K562 (cell line): ENCODE measurements at regions not wholly inside any gene's neighbourhood (a gene's known extent, or its start where the extent isn't known, plus 50 kb on each side); places are given as distances from the start of the nearest gene placed in this dataset.

ENCODE experiments used
- ATAC-seq: fragments of 200-7000 bp; cut with Tn5 transposase; 3 replicates; pipeline ENCODE4 v1.9.1; 2020; ENCODE audit warnings: moderate library complexity
- BruUV-seq: library from RNA; stranded (reverse); fragments of 400-500 nt; replicated peaks from 2 replicates; lab custom pipeline; 2021; lab: Mats Ljungman, UMichigan
- CTCF ChIA-PET: fragments of 300-600 bp; formaldehyde crosslinking; extraction: SDS; loops from one replicate; lab custom pipeline; 2021; ENCODE audit warnings: low intra/inter-chr PET ratio; lab: Yijun Ruan, JAX
- POLR2A ChIA-PET: fragments of 300-600, 350-650 bp; sonication (Branson Sonifier 250); formaldehyde crosslinking; extraction: SDS; loops from one replicate; lab custom pipeline; 2021; ENCODE audit warnings: antibody characterized with exemption, inconsistent platforms; lab: Yijun Ruan, JAX
- DNase-seq, 4 experiments: peaks; one replicate each; pipeline versions ENCODE4 v3.0.0 to v3.0.0-alpha.2; 2011 to 2018; ENCODE audit warnings: low spot score in 3 of 4, mixed read lengths in 3 of 4; ENCODE audit errors: extremely low read depth in 1 of 4
- FAIRE-seq: peaks from 2 replicates; lab custom pipeline; 2011; peaks lifted over from hg19 to GRCh38; lab: Jason Lieb, UNC
- H2AFZ ChIP-seq: 2 replicates; pipeline ENCODE4 v1.6.0; 2011; ENCODE audit warnings: low read depth, low read length, control low read depth, inconsistent platforms
- H3K27ac ChIP-seq: fragments of 200-600 bp; 3 replicates; pipeline ENCODE4 v1.8.0; 2011; ENCODE audit warnings: low read depth, mild to moderate bottlenecking, control low read depth, inconsistent platforms, low read length, moderate library complexity, mixed read lengths; ENCODE audit errors: extremely low read depth
- H3K27me3 ChIP-seq, 2 experiments: fragments of 300-600 bp in 1 of 2; 2 replicates in 1 of 2; 3 replicates in 1 of 2; pipeline versions ENCODE4 v1.6.0 to v1.8.0; 2011; ENCODE audit warnings: inconsistent platforms in 2 of 2, low read length in 2 of 2, mild to moderate bottlenecking in 1 of 2, mixed read lengths in 1 of 2, moderate library complexity in 1 of 2; ENCODE audit not compliant: control insufficient read depth in 2 of 2, insufficient read depth in 2 of 2
- H3K36me3 ChIP-seq: fragments of 300-600 bp; 3 replicates; pipeline ENCODE4 v1.8.0; 2011; ENCODE audit warnings: mild to moderate bottlenecking, low read length, inconsistent platforms; ENCODE audit not compliant: control insufficient read depth, insufficient read depth
- H3K4me1 ChIP-seq, 2 experiments: fragments of 200-600 bp in 1 of 2; replicated peaks in 1 of 2; 2 replicates in 1 of 2; 3 replicates in 1 of 2; pipeline versions ENCODE4 v1.5.1 to v1.8.0; 2011; ENCODE audit warnings: inconsistent platforms in 2 of 2, low read length in 2 of 2, mild to moderate bottlenecking in 1 of 2, mixed read lengths in 1 of 2, moderate library complexity in 1 of 2; ENCODE audit not compliant: control insufficient read depth in 2 of 2, insufficient read depth in 2 of 2
- H3K4me2 ChIP-seq: 2 replicates; pipeline ENCODE4 v1.6.1; 2011; ENCODE audit warnings: low read length, control low read depth, inconsistent platforms, mixed read lengths; ENCODE audit not compliant: insufficient read depth
- H3K4me3 ChIP-seq: fragments of 200-600 bp; sonication (generic), shearing (Covaris generic); 2 replicates; pipeline ENCODE4 v1.5.1; 2016; ENCODE audit warnings: control low read depth, inconsistent platforms
- H3K79me2 ChIP-seq: fragments of 200-600 bp; 3 replicates; pipeline ENCODE4 v1.8.0; 2011; ENCODE audit warnings: low read length, inconsistent platforms; ENCODE audit not compliant: control insufficient read depth, insufficient read depth
- H3K9ac ChIP-seq, 2 experiments: 2 replicates each; pipeline versions ENCODE4 v1.6.0 to v1.6.1; 2011; ENCODE audit warnings: low read depth in 2 of 2, low read length in 2 of 2, control low read depth in 1 of 2, inconsistent platforms in 1 of 2, mild to moderate bottlenecking in 1 of 2, mixed read lengths in 1 of 2; ENCODE audit not compliant: insufficient read depth in 1 of 2
- H3K9me1 ChIP-seq: one replicate; pipeline ENCODE4 v1.6.0; 2011; ENCODE audit warnings: inconsistent platforms, mild to moderate bottlenecking, low read length, moderate library complexity; ENCODE audit not compliant: control insufficient read depth, insufficient read depth
- H3K9me3 ChIP-seq: replicated peaks from 2 replicates; pipeline ENCODE4 v1.5.1; 2011; ENCODE audit warnings: low read depth, low read length, inconsistent platforms; ENCODE audit not compliant: control insufficient read depth, insufficient read depth
- H4K20me1 ChIP-seq: replicated peaks from 2 replicates; pipeline ENCODE4 v1.6.1; 2011; ENCODE audit warnings: low read length, inconsistent platforms, mixed read lengths; ENCODE audit not compliant: control insufficient read depth, insufficient read depth
- CBX8 ChIP-seq: fragments of 200-600 bp; sonication (generic); IDR thresholded peaks from 2 replicates; pipeline ENCODE4 v1.6.1; 2012; ENCODE audit warnings: borderline replicate concordance, mixed run types, low read depth, mild to moderate bottlenecking, moderate library complexity, mixed read lengths, low read length, control low read depth, inconsistent platforms; ENCODE audit not compliant: poor library complexity, severe bottlenecking; ENCODE audit errors: extremely low read depth
- CCNT2 ChIP-seq: IDR thresholded peaks from 2 replicates; pipeline ENCODE4 v1.6.1; 2011; ENCODE audit warnings: borderline replicate concordance, low read depth, mild to moderate bottlenecking, moderate library complexity, mixed read lengths, low read length; ENCODE audit not compliant: insufficient read length; ENCODE audit errors: extremely low read depth
- CHCHD3 ChIP-seq: fragments of 250-450 bp; sonication (Bioruptor Pico); IDR thresholded peaks from 2 replicates; pipeline ENCODE4 v2.1.2; 2022; ENCODE audit warnings: mild to moderate bottlenecking
- CHD4 ChIP-seq: fragments of 200-600 bp; sonication (generic); IDR thresholded peaks from 3 replicates; pipeline ENCODE4 v1.6.1; 2012; ENCODE audit warnings: low read depth, mild to moderate bottlenecking, mixed read lengths, low read length, inconsistent platforms; ENCODE audit not compliant: insufficient read depth, insufficient replicate concordance, poor library complexity, severe bottlenecking
- GABPB2 ChIP-seq: fragments of 250-450 bp; sonication (Bioruptor Pico); conservative IDR thresholded peaks from 2 replicates; pipeline ENCODE4 v1.5.1; 2021; ENCODE audit warnings: mild to moderate bottlenecking
- HDAC2 ChIP-seq: fragments of 450-650 bp; IDR thresholded peaks from 2 replicates; pipeline ENCODE4 v1.6.1; 2016; ENCODE audit warnings: mild to moderate bottlenecking
- NR3C1 ChIP-seq: sonication (generic); formaldehyde crosslinking; IDR thresholded peaks from 2 replicates; pipeline ENCODE4 v1.8.1; 2022; ENCODE audit warnings: missing genetic modification reagents
- RFX7 ChIP-seq: fragments of 250-450 bp; sonication (Bioruptor Pico); IDR thresholded peaks from 2 replicates; pipeline ENCODE4 v1.5.1; 2021; ENCODE audit warnings: mild to moderate bottlenecking
- ZC3H8 ChIP-seq: fragments of 450-650 bp; IDR thresholded peaks from 2 replicates; pipeline ENCODE4 v1.6.1; 2017
- ZNF507 ChIP-seq: conservative IDR thresholded peaks from 2 replicates; pipeline ENCODE4 v1.6.1; 2017; ENCODE audit warnings: missing genetic modification characterization, missing compliant biosample characterization
- ZNF830 ChIP-seq: fragments of 250-450 bp; sonication (Bioruptor Pico); IDR thresholded peaks from 2 replicates; pipeline ENCODE4 v1.5.0; 2021; ENCODE audit warnings: mild to moderate bottlenecking
- ZSCAN29 ChIP-seq: fragments of 450-650 bp; IDR thresholded peaks from 2 replicates; pipeline ENCODE4 v1.6.1; 2017
- in situ Hi-C: fragments of 300-500 bp; cut with MboI; formaldehyde crosslinking; loops from 4 replicates; pipeline ENCODE4 v1.15.0; 2018; ENCODE audit warnings: inconsistent platforms, mixed read lengths
- intact Hi-C: fragments of 100-400 bp; cut with micrococcal nuclease; formaldehyde crosslinking; loops from 2 replicates; pipeline ENCODE4 v1.14.2; 2022
- TF ChIP-seq, protein P1 (sequence below): fragments of 450-650 bp; IDR thresholded peaks from 2 replicates; pipeline ENCODE4 v1.6.1; 2016; ENCODE audit warnings: mild to moderate bottlenecking
- TF ChIP-seq, protein P2 (sequence below): fragments of 450-650 bp; IDR thresholded peaks from 2 replicates; pipeline ENCODE4 v1.7.1; 2018; ENCODE audit warnings: mild to moderate bottlenecking, low read depth; ENCODE audit not compliant: partially characterized antibody
- TF ChIP-seq, protein P3 (sequence below): fragments of 150-350 bp; conservative IDR thresholded peaks from 2 replicates; pipeline ENCODE4 v1.6.1; 2014; ENCODE audit warnings: low read length

DNA sequence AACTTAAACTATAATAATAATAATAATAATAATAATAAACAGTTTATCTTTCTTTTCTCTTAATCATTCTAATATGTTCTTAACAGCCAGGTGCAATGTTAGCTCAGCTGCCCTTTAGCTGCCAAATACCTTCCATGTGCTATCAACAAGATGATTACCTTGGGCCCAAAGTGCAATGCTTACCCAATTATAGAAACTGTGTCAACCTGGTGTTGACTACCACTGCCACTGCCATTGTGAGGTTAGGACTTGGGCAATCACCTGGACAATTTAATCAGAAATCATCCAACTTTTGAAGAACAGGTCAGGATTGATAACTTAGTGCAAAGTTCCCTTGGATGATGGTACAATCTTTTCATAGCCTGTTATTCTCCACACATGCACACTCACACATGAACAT lies 371.8 kb upstream of the SALL1 start:
- intact Hi-C loops: no loop called here
- Histone ChIP-seq H3K79me2 (no peaks in the 10 kb centered on the region), H3K36me3 (no peaks in the 10 kb centered on the region), H2AFZ (no peak overlapping the region), H3K27me3 (no peaks in the 10 kb centered on the region), H3K4me1 (no peaks in the 10 kb centered on the region), H3K9me1 (no peaks in the 10 kb centered on the region), H3K4me2 (no peak overlapping the region)
- POLR2A ChIA-PET: no interaction called here
- DNase-seq (no peak), ATAC-seq (no peak), FAIRE-seq (no peak)
- CTCF ChIA-PET: no interaction called here
- in situ Hi-C loops: no loop called here
- no TSS peak for BruUV-seq
- TF ChIP-seq RFX7 (CRISPR knock-in tag) (no peak), ZNF830 (no peak), CHD4 (no peak), GABPB2 (CRISPR knock-in tag) (no peak), ZSCAN29 (no peak), HDAC2 (no peak), CBX8 (no peak), CHCHD3 (CRISPR knock-in tag) (no peak), NR3C1 (CRISPR knock-in tag) (no peak), CCNT2 (no peak), ZNF507 (tag) (no peak), ZC3H8 (no peak)
- TF ChIP-seq, protein P1, sequence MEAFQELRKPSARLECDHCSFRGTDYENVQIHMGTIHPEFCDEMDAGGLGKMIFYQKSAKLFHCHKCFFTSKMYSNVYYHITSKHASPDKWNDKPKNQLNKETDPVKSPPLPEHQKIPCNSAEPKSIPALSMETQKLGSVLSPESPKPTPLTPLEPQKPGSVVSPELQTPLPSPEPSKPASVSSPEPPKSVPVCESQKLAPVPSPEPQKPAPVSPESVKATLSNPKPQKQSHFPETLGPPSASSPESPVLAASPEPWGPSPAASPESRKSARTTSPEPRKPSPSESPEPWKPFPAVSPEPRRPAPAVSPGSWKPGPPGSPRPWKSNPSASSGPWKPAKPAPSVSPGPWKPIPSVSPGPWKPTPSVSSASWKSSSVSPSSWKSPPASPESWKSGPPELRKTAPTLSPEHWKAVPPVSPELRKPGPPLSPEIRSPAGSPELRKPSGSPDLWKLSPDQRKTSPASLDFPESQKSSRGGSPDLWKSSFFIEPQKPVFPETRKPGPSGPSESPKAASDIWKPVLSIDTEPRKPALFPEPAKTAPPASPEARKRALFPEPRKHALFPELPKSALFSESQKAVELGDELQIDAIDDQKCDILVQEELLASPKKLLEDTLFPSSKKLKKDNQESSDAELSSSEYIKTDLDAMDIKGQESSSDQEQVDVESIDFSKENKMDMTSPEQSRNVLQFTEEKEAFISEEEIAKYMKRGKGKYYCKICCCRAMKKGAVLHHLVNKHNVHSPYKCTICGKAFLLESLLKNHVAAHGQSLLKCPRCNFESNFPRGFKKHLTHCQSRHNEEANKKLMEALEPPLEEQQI: no peak
- TF ChIP-seq, protein P2, sequence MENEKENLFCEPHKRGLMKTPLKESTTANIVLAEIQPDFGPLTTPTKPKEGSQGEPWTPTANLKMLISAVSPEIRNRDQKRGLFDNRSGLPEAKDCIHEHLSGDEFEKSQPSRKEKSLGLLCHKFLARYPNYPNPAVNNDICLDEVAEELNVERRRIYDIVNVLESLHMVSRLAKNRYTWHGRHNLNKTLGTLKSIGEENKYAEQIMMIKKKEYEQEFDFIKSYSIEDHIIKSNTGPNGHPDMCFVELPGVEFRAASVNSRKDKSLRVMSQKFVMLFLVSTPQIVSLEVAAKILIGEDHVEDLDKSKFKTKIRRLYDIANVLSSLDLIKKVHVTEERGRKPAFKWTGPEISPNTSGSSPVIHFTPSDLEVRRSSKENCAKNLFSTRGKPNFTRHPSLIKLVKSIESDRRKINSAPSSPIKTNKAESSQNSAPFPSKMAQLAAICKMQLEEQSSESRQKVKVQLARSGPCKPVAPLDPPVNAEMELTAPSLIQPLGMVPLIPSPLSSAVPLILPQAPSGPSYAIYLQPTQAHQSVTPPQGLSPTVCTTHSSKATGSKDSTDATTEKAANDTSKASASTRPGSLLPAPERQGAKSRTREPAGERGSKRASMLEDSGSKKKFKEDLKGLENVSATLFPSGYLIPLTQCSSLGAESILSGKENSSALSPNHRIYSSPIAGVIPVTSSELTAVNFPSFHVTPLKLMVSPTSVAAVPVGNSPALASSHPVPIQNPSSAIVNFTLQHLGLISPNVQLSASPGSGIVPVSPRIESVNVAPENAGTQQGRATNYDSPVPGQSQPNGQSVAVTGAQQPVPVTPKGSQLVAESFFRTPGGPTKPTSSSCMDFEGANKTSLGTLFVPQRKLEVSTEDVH: no peak
- TF ChIP-seq, protein P3, sequence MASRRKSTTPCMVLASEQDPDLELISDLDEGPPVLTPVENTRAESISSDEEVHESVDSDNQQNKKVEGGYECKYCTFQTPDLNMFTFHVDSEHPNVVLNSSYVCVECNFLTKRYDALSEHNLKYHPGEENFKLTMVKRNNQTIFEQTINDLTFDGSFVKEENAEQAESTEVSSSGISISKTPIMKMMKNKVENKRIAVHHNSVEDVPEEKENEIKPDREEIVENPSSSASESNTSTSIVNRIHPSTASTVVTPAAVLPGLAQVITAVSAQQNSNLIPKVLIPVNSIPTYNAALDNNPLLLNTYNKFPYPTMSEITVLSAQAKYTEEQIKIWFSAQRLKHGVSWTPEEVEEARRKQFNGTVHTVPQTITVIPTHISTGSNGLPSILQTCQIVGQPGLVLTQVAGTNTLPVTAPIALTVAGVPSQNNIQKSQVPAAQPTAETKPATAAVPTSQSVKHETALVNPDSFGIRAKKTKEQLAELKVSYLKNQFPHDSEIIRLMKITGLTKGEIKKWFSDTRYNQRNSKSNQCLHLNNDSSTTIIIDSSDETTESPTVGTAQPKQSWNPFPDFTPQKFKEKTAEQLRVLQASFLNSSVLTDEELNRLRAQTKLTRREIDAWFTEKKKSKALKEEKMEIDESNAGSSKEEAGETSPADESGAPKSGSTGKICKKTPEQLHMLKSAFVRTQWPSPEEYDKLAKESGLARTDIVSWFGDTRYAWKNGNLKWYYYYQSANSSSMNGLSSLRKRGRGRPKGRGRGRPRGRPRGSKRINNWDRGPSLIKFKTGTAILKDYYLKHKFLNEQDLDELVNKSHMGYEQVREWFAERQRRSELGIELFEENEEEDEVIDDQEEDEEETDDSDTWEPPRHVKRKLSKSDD: no peak
- TF ChIP-seq, all 486 proteins: peak for 0
- no peak overlapping the region for H3K27ac ChIP-seq
- no peak overlapping the region for H3K9ac ChIP-seq
- no peaks in the 10 kb centered on the region for H4K20me1 ChIP-seq
- H3K4me3 ChIP-seq: no peak overlapping the region
- H3K9me3 ChIP-seq: no peaks in the 10 kb centered on the region; the same call in 1 of the 2 replicates
